ENCODE measurements at regions not wholly inside any gene's neighbourhood (a gene's known extent, or its start where the extent isn't known, plus 50 kb on each side); places are given as distances from the start of the nearest gene placed in this dataset.

DNA sequence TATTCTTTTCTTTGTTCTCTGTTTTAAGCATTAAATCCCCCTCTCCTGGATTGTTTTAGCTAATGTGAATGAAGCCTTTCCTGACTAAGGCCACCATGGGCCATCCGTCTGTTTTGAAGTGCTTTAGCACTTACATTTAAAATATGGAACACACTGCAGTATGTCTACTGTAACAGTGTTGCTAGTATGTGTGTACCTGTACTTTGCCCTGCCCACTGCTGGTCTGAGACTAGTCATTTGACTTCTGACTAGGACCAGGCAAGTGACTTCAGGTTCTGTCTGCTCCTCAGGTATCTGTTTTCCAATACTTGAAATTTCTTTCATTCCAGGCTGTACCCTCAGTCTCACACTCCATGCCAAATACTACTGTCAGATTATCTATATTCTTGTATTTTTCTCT lies 120.1 kb upstream of the TSPAN8 start:
- H3K27ac ChIP-seq (ENCODE audit: insufficient read length, low read depth, low read length), result no peak overlapping the region
- H4K8ac ChIP-seq (replicated peaks; ENCODE audit: insufficient read length, low read depth, low read length), result no peak overlapping the region
- H3K14ac ChIP-seq (ENCODE audit: insufficient read depth, low read length), result no peak overlapping the region
- no peak overlapping the region for H2BK20ac ChIP-seq (ENCODE audit: low read depth, low read length, poor library complexity, severe bottlenecking)
- H3K23me2 ChIP-seq (ENCODE audit: insufficient read length, low read depth, low read length, poor library complexity, severe bottlenecking), result no peaks in the 10 kb centered on the region
- H4K5ac ChIP-seq (ENCODE audit: insufficient read length, low read depth, low read length), result no peak overlapping the region
- TF ChIP-seq, protein P1, sequence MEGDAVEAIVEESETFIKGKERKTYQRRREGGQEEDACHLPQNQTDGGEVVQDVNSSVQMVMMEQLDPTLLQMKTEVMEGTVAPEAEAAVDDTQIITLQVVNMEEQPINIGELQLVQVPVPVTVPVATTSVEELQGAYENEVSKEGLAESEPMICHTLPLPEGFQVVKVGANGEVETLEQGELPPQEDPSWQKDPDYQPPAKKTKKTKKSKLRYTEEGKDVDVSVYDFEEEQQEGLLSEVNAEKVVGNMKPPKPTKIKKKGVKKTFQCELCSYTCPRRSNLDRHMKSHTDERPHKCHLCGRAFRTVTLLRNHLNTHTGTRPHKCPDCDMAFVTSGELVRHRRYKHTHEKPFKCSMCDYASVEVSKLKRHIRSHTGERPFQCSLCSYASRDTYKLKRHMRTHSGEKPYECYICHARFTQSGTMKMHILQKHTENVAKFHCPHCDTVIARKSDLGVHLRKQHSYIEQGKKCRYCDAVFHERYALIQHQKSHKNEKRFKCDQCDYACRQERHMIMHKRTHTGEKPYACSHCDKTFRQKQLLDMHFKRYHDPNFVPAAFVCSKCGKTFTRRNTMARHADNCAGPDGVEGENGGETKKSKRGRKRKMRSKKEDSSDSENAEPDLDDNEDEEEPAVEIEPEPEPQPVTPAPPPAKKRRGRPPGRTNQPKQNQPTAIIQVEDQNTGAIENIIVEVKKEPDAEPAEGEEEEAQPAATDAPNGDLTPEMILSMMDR (conservative IDR thresholded peaks at IDR 0.05), result no peak
- Mint-ChIP-seq H3K4me3 (no peak overlapping the region), H3K27me3 (ENCODE audit: low read depth) (no peaks in the 10 kb centered on the region), H3K9me3 (no peaks in the 10 kb centered on the region), H3K27ac (no peak overlapping the region), H3K36me3 (ENCODE audit: insufficient read depth in 1 of 3, low read depth in 3 of 3) (no peaks in the 10 kb centered on the region; a peak in 1 of 7 replicates), H3K4me1 (peaks cover 10% of the 10 kb centered on the region in 2 experiments)
- no peak for DNase-seq
- H3K56ac ChIP-seq (ENCODE audit: insufficient read length, low read depth, low read length), result no peak overlapping the region
- H3K23ac ChIP-seq (ENCODE audit: insufficient read length, low read depth, low read length), result no peak overlapping the region
- H3K9me3 ChIP-seq (ENCODE audit: control insufficient read depth, low read depth, low read length), result no peaks in the 10 kb centered on the region
- H3K9ac ChIP-seq (ENCODE audit: extremely low read depth, insufficient read length, low read length), result no peak overlapping the region
- no CpG with 5 or more reads among the region's 1 CpG for WGBS (ENCODE audit: extremely low coverage, insufficient read length, low lambda C conversion rate)
- H2BK5ac ChIP-seq (ENCODE audit: insufficient read length, low read length), result no peak overlapping the region
- H2BK120ac ChIP-seq (ENCODE audit: low read depth, low read length, poor library complexity, severe bottlenecking), result no peak overlapping the region
- no peak overlapping the region for H2BK15ac ChIP-seq (ENCODE audit: low read depth, low read length)
- no peak overlapping the region for H2AK5ac ChIP-seq (ENCODE audit: insufficient read length, low read length)
- H3K4me2 ChIP-seq (ENCODE audit: insufficient read depth, insufficient read length, low read length), result no peak overlapping the region
- no peak overlapping the region for H3T11ph ChIP-seq (ENCODE audit: low read length)
- H4K91ac ChIP-seq (ENCODE audit: insufficient read length, low read depth, low read length), result no peak overlapping the region
- no peaks in the 10 kb centered on the region for H3K4me1 ChIP-seq (ENCODE audit: insufficient read depth, low read length)
- H3K27me3 ChIP-seq (ENCODE audit: insufficient read depth, low read length), result no peaks in the 10 kb centered on the region
- no peak overlapping the region for H2BK12ac ChIP-seq (ENCODE audit: insufficient read length, low read depth, low read length)
- H2AFZ ChIP-seq (ENCODE audit: low read length), result no peak overlapping the region
- H3K4ac ChIP-seq (ENCODE audit: low read depth, low read length), result no peak overlapping the region
- no peak overlapping the region for H3K18ac ChIP-seq (ENCODE audit: insufficient read length, low read depth, low read length)
- H4K20me1 ChIP-seq (ENCODE audit: control insufficient read depth, insufficient read depth, insufficient read length), result no peaks in the 10 kb centered on the region
- no peaks in the 10 kb centered on the region for H3K79me2 ChIP-seq (ENCODE audit: insufficient read depth, low read length)
- no peaks in the 10 kb centered on the region for H3K79me1 ChIP-seq (ENCODE audit: insufficient read depth, low read depth, low read length, poor library complexity, severe bottlenecking)
